GM12874 (cell line): ENCODE measurements at regions not wholly inside any gene's neighbourhood (a gene's known extent, or its start where the extent isn't known, plus 50 kb on each side); places are given as distances from the start of the nearest gene placed in this dataset.

ENCODE experiments used
- CTCF ChIP-seq: IDR thresholded peaks from 2 replicates; pipeline ENCODE4 v1.5.1; 2011; ENCODE audit warnings: low read depth, mild to moderate bottlenecking, control low read depth, low read length, moderate library complexity; ENCODE audit not compliant: insufficient read depth

- no peak for TF ChIP-seq CTCF
Measured at GRCh38 chr4:66035701-66036100, 365.4 kb upstream of the EPHA5 start.

- no peak for TF ChIP-seq CTCF
Measured at GRCh38 chr4:66034671-66035070, 364.4 kb upstream of the EPHA5 start.

- no peak for TF ChIP-seq CTCF
Measured at GRCh38 chr4:66034262-66034661, 364.0 kb upstream of the EPHA5 start.

GRCh38 chr4:66032571-66032970 is 362.3 kb upstream of the EPHA5 start:
- TF ChIP-seq CTCF, result no peak

GRCh38 chr4:66028668-66029067 is 358.4 kb upstream of the EPHA5 start:
- TF ChIP-seq CTCF, result no peak

GRCh38 chr4:66023061-66023460 is 352.8 kb upstream of the EPHA5 start:
- TF ChIP-seq CTCF, result no peak

GRCh38 chr4:66017671-66018070 is 347.4 kb upstream of the EPHA5 start:
- TF ChIP-seq CTCF, result no peak

- no peak for TF ChIP-seq CTCF
Measured at GRCh38 chr4:66016240-66016639, 346.0 kb upstream of the EPHA5 start.
